Mammary epithelial cell (primary cell): ENCODE measurements at regions not wholly inside any gene's neighbourhood (a gene's known extent, or its start where the extent isn't known, plus 50 kb on each side); places are given as distances from the start of the nearest gene placed in this dataset.

Experiments used
- CTCF ChIP-seq, 2 donors: IDR thresholded peaks in 1 of 2; conservative IDR thresholded peaks in 1 of 2; 2 replicates each; pipeline ENCODE4 v1.5.1; 2011 to 2012; ENCODE audit warnings: inconsistent platforms in 2 of 2, low read length in 2 of 2, mild to moderate bottlenecking in 2 of 2, control low read depth in 1 of 2, low read depth in 1 of 2; ENCODE audit not compliant: insufficient read depth in 1 of 2; ENCODE audit errors: extremely low read depth in 1 of 2
- EZH2 ChIP-seq: IDR thresholded peaks from 2 replicates; pipeline ENCODE4 v1.6.1; 2012; ENCODE audit warnings: low read length, inconsistent platforms, borderline replicate concordance

DNA sequence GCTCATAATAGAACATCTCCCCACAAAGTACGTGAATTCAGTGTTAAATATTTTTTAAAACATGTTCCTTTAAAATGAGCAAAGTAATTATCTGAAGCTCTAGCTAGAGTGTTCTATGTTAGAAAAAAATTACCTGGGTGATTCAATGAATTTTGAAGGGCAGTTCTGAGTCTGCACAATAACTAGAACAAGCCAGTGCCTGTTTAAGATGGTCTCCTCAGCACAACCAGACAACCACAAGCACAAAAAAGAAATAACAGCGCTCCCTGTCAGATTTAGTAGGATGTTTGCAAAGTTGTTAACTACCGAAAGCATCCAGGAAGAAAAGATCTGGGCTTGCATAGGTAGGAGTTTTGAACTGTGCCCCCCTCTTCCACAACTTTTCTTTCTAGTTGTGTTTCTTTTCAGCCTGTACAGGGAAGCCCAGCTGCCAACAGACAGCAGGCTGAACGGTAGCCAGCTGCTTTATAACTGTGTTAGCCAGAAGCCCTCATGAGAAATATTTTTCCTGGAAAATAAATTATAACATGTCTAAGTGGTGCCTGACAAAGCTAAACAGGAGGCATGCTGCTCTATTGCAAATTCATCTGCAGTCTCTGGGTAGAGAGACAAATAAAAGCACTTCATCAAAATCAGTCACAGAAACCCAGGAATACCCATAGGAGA, 1026.9 kb downstream of the MAT2B start:
- TF ChIP-seq CTCF (conservative IDR thresholded peaks at IDR 0.05 in 1 of 2, IDR thresholded peaks at IDR 0.05 in 1 of 2; ENCODE audit: extremely low read depth in 1 of 2, insufficient read depth in 1 of 2, low read depth in 1 of 2, low read length in 2 of 2) (no peak), EZH2 (no peak)
